OCI-LY1 (cell line): ENCODE measurements at regions not wholly inside any gene's neighbourhood (a gene's known extent, or its start where the extent isn't known, plus 50 kb on each side); places are given as distances from the start of the nearest gene placed in this dataset.

ENCODE experiments used
- H2AFZ ChIP-seq: fragments of 200-600 bp; sonication (generic), shearing (Covaris generic); 2 replicates; pipeline ENCODE4 v1.6.0; 2014; ENCODE audit warnings: antibody characterized with exemption, mild to moderate bottlenecking, low read length
- H3F3A ChIP-seq: fragments of 200-600 bp; sonication (generic), shearing (Covaris generic); 2 replicates; pipeline ENCODE4 v1.6.0; 2014; ENCODE audit warnings: mild to moderate bottlenecking, antibody characterized with exemption, low read length, moderate library complexity; ENCODE audit not compliant: insufficient read depth
- H3K27ac ChIP-seq: fragments of 200-600 bp; sonication (generic); 2 replicates; pipeline ENCODE4 v1.5.1; 2014; ENCODE audit warnings: low read length, mixed run types, mild to moderate bottlenecking, low read depth; ENCODE audit not compliant: poor library complexity, severe bottlenecking
- H3K27me3 ChIP-seq: fragments of 200-600 bp; sonication (generic); 2 replicates; pipeline ENCODE4 v1.6.0; 2014; ENCODE audit warnings: antibody characterized with exemption, mild to moderate bottlenecking, low read length, moderate library complexity; ENCODE audit not compliant: insufficient read depth
- H3K36me3 ChIP-seq: fragments of 200-600 bp; sonication (generic); 2 replicates; pipeline ENCODE4 v1.6.1; 2014; ENCODE audit warnings: mild to moderate bottlenecking, antibody characterized with exemption, low read length, moderate library complexity, mixed read lengths; ENCODE audit not compliant: insufficient read depth
- H3K4me1 ChIP-seq: fragments of 200-600 bp; sonication (generic); 2 replicates; pipeline ENCODE4 v1.5.1; 2014; ENCODE audit warnings: mild to moderate bottlenecking, low read length, moderate library complexity; ENCODE audit not compliant: insufficient read depth, severe bottlenecking
- H3K4me2 ChIP-seq: fragments of 200-600 bp; sonication (generic), shearing (Covaris generic); 2 replicates; pipeline ENCODE4 v1.6.1; 2014; ENCODE audit warnings: low read length
- H3K4me3 ChIP-seq: fragments of 200-600 bp; sonication (generic); 2 replicates; pipeline ENCODE4 v1.5.1; 2014; ENCODE audit warnings: low read length, low read depth, mild to moderate bottlenecking, mixed read lengths; ENCODE audit not compliant: poor library complexity, severe bottlenecking
- H3K79me2 ChIP-seq: fragments of 200-600 bp; shearing (Covaris generic); 2 replicates; pipeline ENCODE4 v1.6.1; 2016; ENCODE audit warnings: mixed run types, low read length, mixed read lengths; ENCODE audit not compliant: insufficient read depth
- H3K9ac ChIP-seq: fragments of 200-600 bp; sonication (generic), shearing (Covaris generic); 2 replicates; pipeline ENCODE4 v1.6.1; 2014; ENCODE audit warnings: mild to moderate bottlenecking, low read length, mixed read lengths
- H3K9me2 ChIP-seq: fragments of 200-600 bp; sonication (generic), shearing (Covaris generic); 2 replicates; pipeline ENCODE4 v1.6.1; 2014; ENCODE audit warnings: low read depth, mild to moderate bottlenecking, low read length, mixed read lengths
- H3K9me3 ChIP-seq: fragments of 200-600 bp; shearing (Covaris generic); 2 replicates; pipeline ENCODE4 v1.6.1; 2014; ENCODE audit warnings: low read length, mixed read lengths
- H4K20me1 ChIP-seq: fragments of 200-600 bp; sonication (generic), shearing (Covaris generic); 2 replicates; pipeline ENCODE4 v1.6.0; 2016; ENCODE audit warnings: mild to moderate bottlenecking, low read length; ENCODE audit not compliant: insufficient read depth
- EZH2 ChIP-seq: fragments of 200-600 bp; sonication (generic), shearing (Covaris generic); IDR thresholded peaks from 2 replicates; pipeline ENCODE4 v1.8.0; 2017; ENCODE audit warnings: borderline replicate concordance, mixed run types, mild to moderate bottlenecking, antibody characterized with exemption, low read length, moderate library complexity, mixed read lengths
- TF ChIP-seq, protein P1 (sequence below): fragments of 200-600 bp; sonication (generic), shearing (Covaris generic); IDR thresholded peaks from 2 replicates; pipeline ENCODE4 v1.5.1; 2017; ENCODE audit warnings: mild to moderate bottlenecking, antibody characterized with exemption, low read length, moderate library complexity, mixed read lengths

- TF ChIP-seq, protein P1, sequence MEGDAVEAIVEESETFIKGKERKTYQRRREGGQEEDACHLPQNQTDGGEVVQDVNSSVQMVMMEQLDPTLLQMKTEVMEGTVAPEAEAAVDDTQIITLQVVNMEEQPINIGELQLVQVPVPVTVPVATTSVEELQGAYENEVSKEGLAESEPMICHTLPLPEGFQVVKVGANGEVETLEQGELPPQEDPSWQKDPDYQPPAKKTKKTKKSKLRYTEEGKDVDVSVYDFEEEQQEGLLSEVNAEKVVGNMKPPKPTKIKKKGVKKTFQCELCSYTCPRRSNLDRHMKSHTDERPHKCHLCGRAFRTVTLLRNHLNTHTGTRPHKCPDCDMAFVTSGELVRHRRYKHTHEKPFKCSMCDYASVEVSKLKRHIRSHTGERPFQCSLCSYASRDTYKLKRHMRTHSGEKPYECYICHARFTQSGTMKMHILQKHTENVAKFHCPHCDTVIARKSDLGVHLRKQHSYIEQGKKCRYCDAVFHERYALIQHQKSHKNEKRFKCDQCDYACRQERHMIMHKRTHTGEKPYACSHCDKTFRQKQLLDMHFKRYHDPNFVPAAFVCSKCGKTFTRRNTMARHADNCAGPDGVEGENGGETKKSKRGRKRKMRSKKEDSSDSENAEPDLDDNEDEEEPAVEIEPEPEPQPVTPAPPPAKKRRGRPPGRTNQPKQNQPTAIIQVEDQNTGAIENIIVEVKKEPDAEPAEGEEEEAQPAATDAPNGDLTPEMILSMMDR = no peak
- TF ChIP-seq EZH2 = no peak
- no peaks in the 10 kb centered on the region for H3K9me2 ChIP-seq
- H3K4me2 ChIP-seq = no peak overlapping the region
Observed at GRCh38 chr11:127203490-127203889, 202.9 kb upstream of the KIRREL3 start.

DNA sequence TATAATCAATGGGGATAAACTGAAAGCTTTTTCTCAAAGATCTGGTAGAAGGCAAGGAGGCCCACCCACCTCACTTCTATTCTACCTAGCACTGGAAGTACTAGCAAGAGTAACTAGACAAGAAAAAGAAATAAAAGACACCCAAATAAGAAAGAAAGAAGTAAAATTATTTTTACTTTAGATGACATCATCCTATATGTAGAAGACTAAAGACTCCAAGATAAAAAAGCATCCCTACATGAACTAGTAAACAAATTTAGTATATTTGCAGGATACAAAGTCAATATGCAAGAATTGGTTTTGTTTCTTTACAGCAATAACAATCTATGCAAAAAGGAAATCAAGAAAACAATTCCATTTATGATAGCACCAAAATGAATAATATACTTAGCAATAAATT, 201.5 kb upstream of the KIRREL3 start:
- Histone ChIP-seq H3K9ac (no peak overlapping the region), H3K27me3 (no peaks in the 10 kb centered on the region), H3K27ac (no peak overlapping the region), H3K9me3 (no peaks in the 10 kb centered on the region), H3K9me2 (no peaks in the 10 kb centered on the region), H3K79me2 (no peaks in the 10 kb centered on the region), H3K4me2 (no peak overlapping the region), H4K20me1 (no peaks in the 10 kb centered on the region), H3K36me3 (no peaks in the 10 kb centered on the region), H3K4me3 (no peak overlapping the region), H2AFZ (no peak overlapping the region), H3K4me1 (no peaks in the 10 kb centered on the region), H3F3A (no peaks in the 10 kb centered on the region)
- TF ChIP-seq, protein P1 = no peak
- no peak for TF ChIP-seq EZH2

More at GRCh38 chr11:127203490-127203889, 202.9 kb upstream of the KIRREL3 start:
- no peaks in the 10 kb centered on the region for H3K27me3 ChIP-seq
- H3K36me3 ChIP-seq = no peaks in the 10 kb centered on the region
- no peaks in the 10 kb centered on the region for H3K4me1 ChIP-seq
- no peak overlapping the region for H3K4me3 ChIP-seq
- H2AFZ ChIP-seq = no peak overlapping the region
- H4K20me1 ChIP-seq = no peaks in the 10 kb centered on the region
- H3K9ac ChIP-seq = no peak overlapping the region
- no peaks in the 10 kb centered on the region for H3K79me2 ChIP-seq
- H3F3A ChIP-seq = no peaks in the 10 kb centered on the region
- no peak overlapping the region for H3K27ac ChIP-seq
- H3K9me3 ChIP-seq = no peaks in the 10 kb centered on the region

DNA sequence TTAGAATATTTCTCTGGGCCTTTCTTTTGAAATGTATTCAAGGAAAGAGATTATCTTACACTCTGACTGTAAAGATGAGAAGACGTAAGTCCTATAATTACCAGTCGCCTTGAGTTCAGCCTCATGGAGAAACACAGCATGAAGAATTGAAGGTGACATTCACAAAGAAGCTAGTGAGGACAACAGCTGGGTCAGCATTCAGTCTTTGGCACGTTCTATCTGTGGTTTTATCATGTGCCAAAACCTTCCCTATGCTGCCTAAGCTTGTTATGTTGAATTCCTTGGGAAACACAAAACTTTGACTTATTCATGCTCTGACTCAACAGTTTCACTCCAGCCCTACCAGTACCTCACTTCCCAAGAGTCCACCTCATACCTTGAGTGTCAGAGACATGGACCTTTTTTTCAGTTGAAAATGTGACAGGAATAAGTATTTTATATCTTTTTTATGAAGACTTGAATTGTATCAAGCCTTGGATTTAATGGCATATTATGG, 198.8 kb upstream of the KIRREL3 start:
- no peaks in the 10 kb centered on the region for H4K20me1 ChIP-seq
- H3K9ac ChIP-seq = no peak overlapping the region
- no peaks in the 10 kb centered on the region for H3K9me3 ChIP-seq
- H3K27me3 ChIP-seq = no peaks in the 10 kb centered on the region
- no peak overlapping the region for H3K4me3 ChIP-seq
- H3K27ac ChIP-seq = no peak overlapping the region
- H3K9me2 ChIP-seq = no peaks in the 10 kb centered on the region
- H3K4me2 ChIP-seq = no peak overlapping the region
- H3K36me3 ChIP-seq = no peaks in the 10 kb centered on the region
- TF ChIP-seq, protein P1 = no peak
- TF ChIP-seq EZH2 = no peak
- no peaks in the 10 kb centered on the region for H3K79me2 ChIP-seq
- no peak overlapping the region for H2AFZ ChIP-seq
- no peaks in the 10 kb centered on the region for H3F3A ChIP-seq
- no peaks in the 10 kb centered on the region for H3K4me1 ChIP-seq
